Epithelial cell of esophagus (primary cell): ENCODE measurements at regions not wholly inside any gene's neighbourhood (a gene's known extent, or its start where the extent isn't known, plus 50 kb on each side); places are given as distances from the start of the nearest gene placed in this dataset.
"Not testable (repeated sequence)": the region's sequence is repeated elsewhere in the genome, so short reads cannot be mapped to it uniquely, and the experiment has no call there.

ENCODE experiments used
- DNase-seq: peaks from one replicate; pipeline ENCODE4 v3.0.0; 2010; ENCODE audit warnings: low read depth
- H3K4me3 ChIP-seq: 2 replicates; pipeline ENCODE4 v1.5.1; 2011; ENCODE audit warnings: mild to moderate bottlenecking, low read length, control low read depth
- CTCF ChIP-seq: IDR thresholded peaks from 2 replicates; pipeline ENCODE4 v1.5.1; 2011; ENCODE audit warnings: low read depth, mild to moderate bottlenecking, low read length, control low read depth, inconsistent platforms; ENCODE audit not compliant: insufficient read depth; ENCODE audit errors: missing control alignments

GRCh38 chr6:7004581-7005297 is 103.0 kb upstream of the RREB1 start:
- TF ChIP-seq CTCF = no peak
- H3K4me3 ChIP-seq = no peak overlapping the region
- DNase-seq = no peak

GRCh38 chr6:7006515-7007191 is 101.1 kb upstream of the RREB1 start:
- DNase-seq = no peak
- TF ChIP-seq CTCF = no peak
- H3K4me3 ChIP-seq = no peak overlapping the region

- no peak overlapping the region for H3K4me3 ChIP-seq
- DNase-seq = no peak
- TF ChIP-seq CTCF = no peak
These were observed 99.2 kb upstream of the RREB1 start for GRCh38 chr6:7008451-7008988.

- DNase-seq = no peak
- no peak overlapping the region for H3K4me3 ChIP-seq
- no peak for TF ChIP-seq CTCF
These were observed 91.5 kb upstream of the RREB1 start for GRCh38 chr6:7016226-7016625.

GRCh38 chr6:7021301-7021700 is 86.5 kb upstream of the RREB1 start:
- no peak for TF ChIP-seq CTCF
- no peak for DNase-seq

GRCh38 chr6:7025861-7026260 is 81.9 kb upstream of the RREB1 start:
- no peak for TF ChIP-seq CTCF
- no peak for DNase-seq
- no peak overlapping the region for H3K4me3 ChIP-seq

More at GRCh38 chr6:7021301-7021700, 86.5 kb upstream of the RREB1 start:
- no peak overlapping the region for H3K4me3 ChIP-seq

- not testable (repeated sequence) for DNase-seq, H3K4me3 ChIP-seq
These were observed 78.8 kb upstream of the RREB1 start for GRCh38 chr6:7028963-7029362.

GRCh38 chr6:7030968-7031367 is 76.8 kb upstream of the RREB1 start:
- H3K4me3 ChIP-seq, DNase-seq: not testable (repeated sequence)
